GM20000 (cell line): ENCODE measurements at regions not wholly inside any gene's neighbourhood (a gene's known extent, or its start where the extent isn't known, plus 50 kb on each side); places are given as distances from the start of the nearest gene placed in this dataset.

Experiments used
- DNase-seq: peaks from one replicate; pipeline ENCODE4 v3.0.0; 2012; ENCODE audit warnings: low spot score
- TF ChIP-seq, protein P1 (sequence below): IDR thresholded peaks from 2 replicates; pipeline ENCODE4 v1.5.1; 2012; ENCODE audit warnings: mild to moderate bottlenecking, control low read depth; ENCODE audit errors: extremely low read depth, missing control alignments

DNA sequence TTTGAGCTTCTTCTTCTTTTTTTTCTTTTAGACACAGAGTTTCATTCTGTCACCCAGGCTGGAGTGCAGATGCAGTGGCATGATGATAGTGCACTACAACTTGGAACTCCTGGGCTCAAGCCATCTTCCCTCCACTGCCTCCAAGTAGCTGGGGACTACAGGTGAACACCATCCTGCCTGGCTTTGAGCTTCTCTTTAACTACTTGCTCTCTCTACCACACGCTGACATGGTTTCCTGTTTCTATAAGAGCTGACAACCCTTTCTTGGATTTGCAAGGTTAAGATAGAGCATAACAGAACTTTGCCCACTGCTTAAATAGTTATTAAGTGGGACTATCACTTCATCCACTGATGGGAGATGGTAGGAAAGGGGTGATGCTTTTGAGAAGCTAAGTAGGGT lies 82.4 kb upstream of the SLC38A2 start:
- TF ChIP-seq, protein P1, sequence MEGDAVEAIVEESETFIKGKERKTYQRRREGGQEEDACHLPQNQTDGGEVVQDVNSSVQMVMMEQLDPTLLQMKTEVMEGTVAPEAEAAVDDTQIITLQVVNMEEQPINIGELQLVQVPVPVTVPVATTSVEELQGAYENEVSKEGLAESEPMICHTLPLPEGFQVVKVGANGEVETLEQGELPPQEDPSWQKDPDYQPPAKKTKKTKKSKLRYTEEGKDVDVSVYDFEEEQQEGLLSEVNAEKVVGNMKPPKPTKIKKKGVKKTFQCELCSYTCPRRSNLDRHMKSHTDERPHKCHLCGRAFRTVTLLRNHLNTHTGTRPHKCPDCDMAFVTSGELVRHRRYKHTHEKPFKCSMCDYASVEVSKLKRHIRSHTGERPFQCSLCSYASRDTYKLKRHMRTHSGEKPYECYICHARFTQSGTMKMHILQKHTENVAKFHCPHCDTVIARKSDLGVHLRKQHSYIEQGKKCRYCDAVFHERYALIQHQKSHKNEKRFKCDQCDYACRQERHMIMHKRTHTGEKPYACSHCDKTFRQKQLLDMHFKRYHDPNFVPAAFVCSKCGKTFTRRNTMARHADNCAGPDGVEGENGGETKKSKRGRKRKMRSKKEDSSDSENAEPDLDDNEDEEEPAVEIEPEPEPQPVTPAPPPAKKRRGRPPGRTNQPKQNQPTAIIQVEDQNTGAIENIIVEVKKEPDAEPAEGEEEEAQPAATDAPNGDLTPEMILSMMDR: no peak
- DNase-seq: no peak

DNA sequence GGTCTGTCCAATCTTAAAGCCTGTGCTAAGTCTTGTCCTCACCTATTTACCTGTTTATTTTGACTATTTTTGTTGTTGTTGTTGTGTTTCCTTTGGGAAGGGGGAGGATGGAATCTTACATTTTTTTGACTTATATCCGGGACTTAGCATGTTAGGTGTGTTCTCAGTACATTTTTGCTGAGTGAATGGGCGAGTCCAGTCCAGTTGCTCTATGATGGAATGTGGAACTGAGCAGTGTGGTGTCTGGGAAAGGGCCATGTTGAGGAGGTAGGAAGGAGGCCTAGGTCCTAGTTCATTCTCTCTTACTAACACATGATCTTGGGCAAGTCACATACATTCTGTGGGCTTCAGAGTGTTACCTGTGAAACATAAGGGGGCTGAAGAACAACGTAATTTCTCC lies 80.9 kb upstream of the SLC38A2 start:
- TF ChIP-seq, protein P1: no peak
- no peak for DNase-seq

DNA sequence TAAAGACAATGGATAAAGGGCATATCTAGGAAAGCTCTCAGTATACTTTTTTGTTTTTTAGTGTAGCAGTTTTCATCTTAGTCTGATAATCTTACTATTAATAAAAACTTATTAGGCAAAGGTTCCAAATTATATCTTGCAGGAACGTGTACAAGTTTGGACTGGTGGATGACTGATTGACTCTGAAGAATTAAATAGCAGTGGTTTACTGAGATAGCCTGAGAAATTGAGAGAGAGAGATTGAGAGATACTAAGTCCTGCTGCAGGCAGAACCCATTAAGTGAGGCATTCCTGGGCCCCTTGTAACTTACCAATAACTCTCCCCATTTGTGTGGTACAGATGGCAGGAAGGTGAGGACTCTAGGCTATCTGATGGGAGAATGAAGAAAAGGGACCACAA lies 80.2 kb upstream of the SLC38A2 start:
- TF ChIP-seq, protein P1: no peak
- DNase-seq: no peak

DNA sequence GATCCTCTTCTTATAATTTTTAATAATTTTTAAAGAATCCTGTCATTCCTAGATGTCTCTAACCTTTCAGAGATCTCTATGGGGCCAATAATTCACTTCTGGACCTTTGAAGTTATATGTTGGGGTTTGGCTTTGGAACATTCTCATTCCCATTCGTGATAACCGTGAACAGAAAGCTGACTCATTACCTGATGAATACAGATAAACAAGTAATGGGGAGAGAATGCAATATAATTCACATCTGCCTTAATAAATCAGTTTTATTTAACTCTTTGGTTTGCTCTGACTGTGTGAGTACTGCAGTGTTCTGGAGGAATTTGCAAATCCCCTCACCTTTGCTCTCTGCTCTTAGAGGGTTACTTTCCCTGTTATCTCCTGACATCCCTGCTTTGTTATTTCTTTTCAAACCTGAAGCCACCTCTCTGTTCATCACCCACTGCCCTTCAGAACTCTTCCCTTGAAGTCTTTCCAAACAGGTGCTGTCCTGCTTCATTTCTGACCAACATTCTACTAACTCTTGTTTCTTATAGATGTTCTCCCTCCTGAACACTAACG lies 79.6 kb upstream of the SLC38A2 start:
- TF ChIP-seq, protein P1: no peak
- no peak for DNase-seq

DNA sequence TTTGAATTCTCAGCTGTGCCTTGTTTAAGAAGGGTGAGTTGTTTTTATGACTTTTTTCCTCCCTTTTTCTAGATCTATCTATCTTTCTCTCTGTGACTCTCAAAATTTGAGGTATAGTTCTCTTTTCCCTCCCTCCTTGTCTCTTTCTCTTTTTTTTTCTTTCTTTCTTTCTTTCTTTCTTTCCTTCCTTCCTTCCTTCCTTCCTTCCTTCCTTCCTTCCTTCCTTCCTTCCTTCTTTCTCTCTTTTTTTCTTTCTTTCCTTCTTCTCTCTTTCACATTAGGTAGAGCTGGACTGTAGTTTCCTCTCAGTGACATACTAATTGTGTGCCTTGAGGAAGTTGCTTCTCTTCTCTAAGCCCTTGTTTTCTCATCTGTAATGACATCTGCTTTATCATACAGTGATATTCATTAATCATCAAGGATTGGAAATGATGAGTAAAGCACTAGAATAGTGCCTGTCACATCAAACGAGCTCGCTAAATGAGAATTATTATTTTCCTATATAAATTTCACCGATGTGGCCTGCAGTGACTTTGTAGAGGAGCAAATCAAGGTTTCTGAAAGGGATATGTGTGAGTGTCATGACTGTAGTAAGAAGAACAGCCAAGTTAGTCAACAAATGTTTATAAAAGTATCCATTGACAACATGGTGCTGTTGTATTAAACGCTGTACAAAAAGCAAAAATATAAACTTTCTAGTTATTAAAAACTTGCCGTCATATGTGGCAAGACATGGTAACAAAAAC lies 78.9 kb upstream of the SLC38A2 start:
- DNase-seq: no peak
- TF ChIP-seq, protein P1: no peak

DNA sequence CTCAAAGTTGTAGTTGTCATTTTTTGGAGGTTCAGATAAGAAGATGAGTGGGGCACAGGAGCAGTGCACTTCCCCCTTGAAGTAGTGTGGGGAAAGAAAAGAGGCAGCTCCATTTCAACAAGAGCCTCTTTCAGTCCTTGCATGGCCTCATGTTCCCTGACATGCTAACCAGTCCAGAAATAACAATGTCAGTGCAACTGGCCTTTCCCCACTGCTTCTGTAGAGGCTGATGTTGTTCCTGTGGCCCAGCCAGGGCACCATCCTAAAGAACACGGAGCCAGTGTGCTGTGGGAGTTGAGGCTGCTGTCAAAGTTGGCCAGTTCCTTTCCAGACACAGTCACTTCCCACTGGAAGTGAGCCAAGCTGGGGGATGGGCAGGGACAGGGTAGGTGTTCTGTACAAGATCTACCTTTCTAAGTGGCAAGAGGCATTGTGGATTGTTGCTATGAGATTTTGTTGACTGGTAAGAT lies 77.7 kb upstream of the SLC38A2 start:
- TF ChIP-seq, protein P1: no peak
- DNase-seq: no peak

DNA sequence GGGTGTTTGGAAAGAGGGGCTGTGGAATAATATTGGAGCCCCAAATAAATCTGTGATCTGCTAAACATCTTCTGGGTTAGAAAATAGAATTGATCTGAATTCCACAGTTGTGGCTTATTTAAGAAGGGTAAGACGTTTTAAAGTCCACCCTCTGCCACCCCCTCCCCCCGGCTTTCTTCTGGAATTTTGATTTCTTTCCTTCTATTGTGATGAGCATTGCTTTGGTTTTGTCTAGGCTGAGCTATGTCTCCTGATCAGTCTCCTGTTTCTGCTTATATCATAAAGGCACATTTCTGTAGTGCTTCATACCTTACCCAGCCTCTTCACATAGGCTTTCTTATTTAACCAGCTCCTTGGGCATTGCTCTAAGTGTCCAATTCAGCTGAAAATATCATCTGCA lies 77.3 kb upstream of the SLC38A2 start:
- TF ChIP-seq, protein P1: no peak
- no peak for DNase-seq
